Activated CD4-positive, alpha-beta T cell treated with anti-CD3 and anti-CD28 coated beads for 4 hours (primary cell): ENCODE measurements at regions not wholly inside any gene's neighbourhood (a gene's known extent, or its start where the extent isn't known, plus 50 kb on each side); places are given as distances from the start of the nearest gene placed in this dataset.

Experiments used
- DNase-seq, 2 donors: peaks; one replicate each; pipeline ENCODE4 v3.0.0-alpha.2; 2020

DNA sequence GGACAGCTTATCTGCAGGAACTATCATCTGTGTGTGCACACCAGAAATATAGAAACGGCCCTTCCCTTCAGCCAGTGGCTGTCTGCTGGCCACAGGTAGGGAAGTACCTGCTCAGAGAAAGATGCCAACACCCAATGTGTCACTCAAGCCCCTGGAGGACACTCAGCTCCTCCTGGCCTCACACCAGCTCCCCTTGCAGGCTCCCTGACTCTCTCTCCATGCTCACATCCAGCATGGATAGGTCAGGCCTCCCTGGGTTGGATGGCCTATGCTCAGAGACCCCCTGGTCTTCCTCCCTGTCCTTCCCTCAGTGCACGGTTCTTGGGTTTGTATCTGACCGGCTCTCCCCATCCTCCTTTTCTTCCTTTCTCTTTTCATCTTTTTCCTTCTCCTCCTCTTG lies 202.1 kb downstream of the BCL11B start:
- no peak for DNase-seq

DNA sequence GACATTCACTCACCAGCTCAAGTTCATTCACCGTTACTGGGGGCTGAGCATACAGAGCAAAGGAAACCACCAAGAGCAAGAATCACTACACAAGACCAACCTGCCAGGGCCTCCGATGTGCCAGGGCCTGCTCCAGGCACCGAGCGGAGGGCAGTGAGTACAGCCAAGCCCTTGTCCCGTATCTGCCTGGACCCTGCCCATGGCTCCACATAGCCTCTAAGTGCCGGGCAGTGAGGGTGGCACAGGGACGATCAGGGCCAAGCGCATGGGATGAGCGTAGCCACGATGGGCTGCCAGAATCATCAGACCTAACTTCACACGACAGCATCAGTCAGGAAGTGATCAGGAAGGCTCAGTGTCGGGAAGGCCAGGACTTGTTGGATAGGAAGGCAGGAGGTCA lies 199.6 kb downstream of the BCL11B start:
- no peak for DNase-seq

- no peak for DNase-seq
These were observed 199.0 kb downstream of the BCL11B start for GRCh38 chr14:99072956-99073355.

DNA sequence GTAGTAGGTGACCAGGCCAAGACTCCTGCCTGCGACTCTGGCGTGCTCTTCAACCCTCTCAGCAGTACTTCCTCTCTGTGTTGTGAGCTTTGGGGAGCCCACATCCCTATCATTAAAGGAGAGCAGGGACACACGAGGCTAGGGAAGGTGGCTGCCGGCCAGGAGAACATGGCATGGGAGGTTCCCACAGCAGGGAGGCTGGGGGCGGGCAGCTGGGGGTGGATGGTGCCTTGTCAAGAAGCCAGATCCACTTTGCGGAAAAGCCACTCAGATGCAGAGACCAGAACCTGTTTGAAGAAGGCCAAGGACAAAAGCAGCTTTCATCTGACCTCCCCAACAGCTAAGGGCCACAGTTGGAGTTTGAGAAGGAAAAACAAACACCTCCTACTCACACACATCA lies 198.6 kb downstream of the BCL11B start:
- no peak for DNase-seq

- DNase-seq = no peak
These were observed 196.9 kb downstream of the BCL11B start for GRCh38 chr14:99075061-99075460.

- no peak for DNase-seq
These were observed 196.1 kb downstream of the BCL11B start for GRCh38 chr14:99075771-99076375.

GRCh38 chr14:99077076-99077843 lies 194.7 kb downstream of the BCL11B start:
- no peak for DNase-seq

DNA sequence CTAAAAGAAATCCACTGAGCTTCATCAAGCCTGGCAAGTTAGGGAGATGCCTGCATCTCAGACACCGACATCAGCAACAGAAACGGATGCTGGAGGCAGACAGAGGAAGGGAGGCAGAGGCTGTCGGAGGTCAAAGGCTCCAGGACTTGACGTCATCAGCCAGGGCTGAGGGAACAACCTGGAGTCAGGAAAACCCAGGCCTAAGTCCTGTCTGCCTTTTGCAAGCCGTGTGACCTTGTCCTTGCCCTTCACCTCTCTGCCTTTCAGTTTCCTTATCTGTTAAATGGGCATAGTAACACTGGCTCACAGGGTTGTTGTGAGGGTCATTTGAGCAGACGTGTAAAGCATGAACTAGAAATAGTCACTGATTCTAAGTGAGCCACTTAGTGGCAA lies 194.2 kb downstream of the BCL11B start:
- no peak for DNase-seq

- no peak for DNase-seq
These were observed 193.6 kb downstream of the BCL11B start for GRCh38 chr14:99078426-99078825.

GRCh38 chr14:99079061-99079727 lies 192.8 kb downstream of the BCL11B start:
- DNase-seq = no peak

DNA sequence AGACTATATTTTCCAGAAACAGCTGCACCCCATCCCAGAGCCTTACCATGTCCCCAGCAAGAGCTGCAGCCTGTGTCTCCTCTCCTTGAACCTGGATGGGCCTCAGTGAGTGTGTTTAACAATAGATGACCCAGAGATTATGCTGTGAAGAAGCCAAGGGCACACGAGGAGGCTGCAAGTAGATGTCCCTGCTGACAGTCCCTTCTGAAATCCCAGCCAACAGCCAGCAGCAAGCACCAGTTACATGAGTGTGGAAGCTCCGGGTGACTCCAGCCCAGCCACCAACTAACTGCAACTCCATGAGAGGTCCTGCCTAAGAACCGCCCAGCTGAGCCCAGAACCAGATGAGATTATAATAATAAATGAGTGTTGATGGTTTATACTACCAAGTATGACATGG lies 191.7 kb downstream of the BCL11B start:
- no peak for DNase-seq

- DNase-seq = no peak
These were observed 190.7 kb downstream of the BCL11B start for GRCh38 chr14:99081156-99081765.

DNA sequence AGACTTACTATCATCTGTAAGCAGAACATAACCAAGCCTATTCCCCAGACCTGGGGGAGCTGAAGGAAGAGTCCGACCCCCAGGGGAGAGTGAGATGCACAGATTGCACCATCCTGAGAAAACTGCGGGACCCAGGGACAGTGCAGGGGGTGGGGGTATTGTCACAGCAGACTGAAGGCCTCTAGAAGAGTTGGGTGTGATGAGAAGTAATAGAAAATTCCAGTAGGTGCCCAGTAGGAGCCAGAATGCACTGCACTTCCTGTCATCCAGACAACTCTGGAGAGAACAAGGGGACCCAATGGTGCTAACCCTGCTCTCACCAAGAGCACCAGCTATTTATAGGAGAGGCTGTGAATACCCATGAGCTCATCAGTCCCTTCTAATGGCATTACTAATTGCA lies 190.1 kb downstream of the BCL11B start:
- no peak for DNase-seq

DNA sequence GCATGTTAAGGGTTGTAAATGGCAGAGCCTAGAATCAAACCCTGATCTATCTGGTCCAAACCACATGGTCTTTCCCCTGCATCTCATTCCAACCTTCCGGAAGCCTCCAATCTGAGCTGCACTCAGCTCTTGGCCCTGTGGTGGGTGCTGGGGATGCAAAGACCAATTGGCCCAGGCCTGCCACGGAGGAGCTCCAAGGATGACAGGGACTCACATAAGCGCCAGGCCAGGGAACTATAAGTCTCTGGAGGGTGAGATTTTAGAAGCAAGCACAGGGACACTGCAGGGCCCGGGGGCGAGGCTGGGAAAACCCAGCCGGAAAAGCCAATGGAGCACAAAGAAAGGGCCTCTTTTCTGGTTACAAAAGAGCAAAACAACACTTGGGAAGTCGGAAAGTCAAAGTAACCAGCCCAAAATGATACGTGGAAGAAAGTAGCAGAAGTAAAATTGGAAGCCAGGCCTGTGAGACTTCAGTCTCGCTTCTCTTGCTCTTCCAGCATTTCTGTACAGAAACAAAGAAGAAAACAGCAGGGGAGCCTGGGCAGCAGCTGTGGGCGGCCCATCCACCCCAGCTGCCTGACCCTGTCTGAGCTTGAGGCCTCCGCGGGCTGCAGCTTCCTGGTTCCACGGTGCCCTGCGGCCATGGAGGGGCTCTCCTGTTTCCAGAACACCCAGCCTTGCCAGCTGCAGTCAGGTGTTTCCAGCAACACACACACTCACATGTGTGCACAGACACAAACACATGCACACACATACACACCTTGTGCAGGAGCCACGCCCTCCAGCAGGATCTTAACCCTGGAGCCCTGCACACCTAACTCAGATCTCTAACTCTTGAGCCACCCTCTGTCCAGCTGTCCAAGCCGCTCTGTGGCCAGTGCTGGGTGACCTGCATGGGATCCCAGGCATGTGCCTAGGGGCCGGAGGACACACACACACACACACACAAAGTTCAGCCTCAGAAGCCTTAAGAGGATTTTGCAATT lies 178.2 kb downstream of the BCL11B start:
- no peak for DNase-seq

DNA sequence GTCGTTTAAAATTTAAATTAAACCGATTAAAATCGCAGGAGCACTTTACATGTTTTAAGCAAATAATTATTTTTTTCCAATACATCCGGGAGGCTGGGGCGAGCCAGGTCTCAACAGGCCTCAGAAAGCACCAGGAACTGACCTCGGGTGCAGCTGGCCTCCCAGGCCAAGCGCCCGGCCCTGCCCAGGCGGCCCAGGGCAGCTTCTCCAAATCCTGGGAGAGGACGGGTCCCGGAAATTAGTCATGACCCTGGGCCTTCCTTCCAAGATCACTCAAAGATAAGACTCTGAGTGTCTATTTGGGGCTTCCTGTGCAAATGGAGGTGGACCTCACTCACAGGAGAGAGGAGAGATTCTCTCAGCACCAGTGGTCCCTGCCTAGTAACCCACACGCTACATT lies 177.1 kb downstream of the BCL11B start:
- DNase-seq = no peak

GRCh38 chr14:99095369-99095768 lies 176.6 kb downstream of the BCL11B start:
- DNase-seq = no peak

GRCh38 chr14:99098199-99098598 lies 173.8 kb downstream of the BCL11B start:
- no peak for DNase-seq

DNA sequence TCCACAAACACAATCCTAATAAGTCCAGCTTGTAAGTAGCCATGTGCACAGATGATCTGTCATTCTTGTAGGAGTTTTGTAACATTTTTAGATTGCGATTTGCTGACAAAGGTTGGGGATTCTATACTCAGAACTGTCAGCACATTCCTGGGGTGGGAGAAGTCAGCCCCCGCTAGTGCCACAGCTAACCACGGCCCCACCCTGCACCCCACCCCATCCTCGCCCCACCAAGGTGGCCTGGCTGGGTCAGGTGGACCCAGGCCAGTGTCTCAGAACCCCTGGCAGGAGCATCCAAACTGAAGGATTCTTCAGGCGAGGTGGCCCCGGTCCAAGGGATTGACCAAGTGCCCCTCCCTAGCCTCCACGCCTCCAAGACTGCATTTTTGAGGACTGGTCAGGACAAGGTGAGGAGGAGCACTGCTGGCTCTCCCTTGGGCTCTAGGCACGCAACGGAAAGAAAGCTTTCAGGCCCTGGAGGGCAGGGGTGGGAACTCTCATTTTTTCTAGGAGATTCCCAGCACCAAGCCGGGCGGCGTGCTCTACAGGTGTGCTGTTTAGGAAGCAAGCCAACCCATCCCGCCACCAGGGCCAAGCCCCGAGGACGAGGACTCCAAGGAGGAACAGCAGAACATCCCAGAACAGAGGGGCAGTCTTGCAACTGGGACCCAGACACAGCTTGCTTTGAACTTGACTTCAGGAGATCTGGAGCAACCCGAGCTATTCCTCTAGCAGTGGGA lies 172.8 kb downstream of the BCL11B start:
- no peak for DNase-seq

DNA sequence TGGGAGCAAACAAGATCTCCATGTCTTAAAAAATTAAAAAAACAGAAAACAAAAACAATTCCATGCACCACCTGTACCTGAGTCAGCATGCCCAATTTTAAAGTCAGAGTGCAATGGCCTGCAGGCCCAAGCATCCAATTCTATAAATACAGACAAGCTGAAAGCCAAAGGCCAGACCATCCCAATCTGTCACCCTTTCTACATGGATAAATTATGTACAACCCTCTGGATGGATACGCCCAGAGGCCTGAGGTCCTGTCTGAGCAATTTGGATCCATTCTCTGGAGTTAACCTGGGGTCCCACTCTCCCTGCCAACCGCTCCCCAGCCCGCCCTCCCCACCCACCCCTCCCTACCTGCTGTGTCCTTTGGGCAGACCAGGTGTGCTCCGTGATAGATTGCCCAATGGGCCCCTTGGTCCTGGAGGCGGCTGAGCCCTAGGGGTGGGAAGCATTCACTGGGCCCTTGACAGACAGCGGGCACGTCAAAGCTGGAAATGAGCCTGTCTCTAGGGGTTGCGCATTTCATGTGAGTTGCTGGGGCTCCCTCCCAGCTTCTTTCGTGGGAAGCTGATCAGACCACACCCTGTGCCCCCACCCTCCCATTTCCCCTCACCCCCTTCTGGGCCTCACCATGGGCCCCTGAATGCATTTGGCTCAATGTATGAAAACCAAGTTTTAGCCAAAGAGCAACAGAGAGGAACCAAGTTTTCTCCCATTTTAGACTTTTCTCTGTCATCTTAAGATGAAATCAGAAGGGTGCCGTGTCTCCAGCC lies 171.3 kb downstream of the BCL11B start:
- no peak for DNase-seq

- DNase-seq = no peak
These were observed 170.0 kb downstream of the BCL11B start for GRCh38 chr14:99101855-99102461.
